Osteocyte (in vitro differentiated cells): ENCODE measurements at regions not wholly inside any gene's neighbourhood (a gene's known extent, or its start where the extent isn't known, plus 50 kb on each side); places are given as distances from the start of the nearest gene placed in this dataset.
"Not testable (repeated sequence)": the region's sequence is repeated elsewhere in the genome, so short reads cannot be mapped to it uniquely, and the experiment has no call there.

Source experiments
- DNase-seq: peaks from one replicate; pipeline ENCODE4 v3.0.0; 2021; ENCODE audit warnings: mixed read lengths; ENCODE audit not compliant: unreplicated experiment; ENCODE audit errors: extremely low spot score
- H3K27ac Mint-ChIP-seq: one replicate; pipeline ENCODE4 v1.8.0; 2021; ENCODE audit warnings: mild to moderate bottlenecking, mixed read lengths; ENCODE audit not compliant: unreplicated experiment
- H3K27me3 Mint-ChIP-seq: one replicate; pipeline ENCODE4 v1.8.0; 2021; ENCODE audit warnings: mixed read lengths; ENCODE audit not compliant: unreplicated experiment
- H3K36me3 Mint-ChIP-seq: one replicate; pipeline ENCODE4 v1.8.0; 2021; ENCODE audit warnings: mixed read lengths; ENCODE audit not compliant: unreplicated experiment
- H3K4me1 Mint-ChIP-seq: one replicate; pipeline ENCODE4 v1.8.0; 2021; ENCODE audit warnings: mixed read lengths; ENCODE audit not compliant: unreplicated experiment
- H3K4me3 Mint-ChIP-seq: one replicate; pipeline ENCODE4 v1.8.0; 2021; ENCODE audit warnings: mild to moderate bottlenecking, moderate library complexity, mixed read lengths; ENCODE audit not compliant: unreplicated experiment
- H3K9me3 Mint-ChIP-seq: one replicate; pipeline ENCODE4 v1.8.0; 2021; ENCODE audit warnings: mixed read lengths; ENCODE audit not compliant: unreplicated experiment
- TF ChIP-seq, protein P1 (sequence below): fragments of 200-600 bp; sonication (generic); IDR thresholded peaks from 2 replicates; pipeline ENCODE4 v1.5.0; 2021; ENCODE audit warnings: antibody characterized with exemption, mild to moderate bottlenecking, moderate library complexity

DNA sequence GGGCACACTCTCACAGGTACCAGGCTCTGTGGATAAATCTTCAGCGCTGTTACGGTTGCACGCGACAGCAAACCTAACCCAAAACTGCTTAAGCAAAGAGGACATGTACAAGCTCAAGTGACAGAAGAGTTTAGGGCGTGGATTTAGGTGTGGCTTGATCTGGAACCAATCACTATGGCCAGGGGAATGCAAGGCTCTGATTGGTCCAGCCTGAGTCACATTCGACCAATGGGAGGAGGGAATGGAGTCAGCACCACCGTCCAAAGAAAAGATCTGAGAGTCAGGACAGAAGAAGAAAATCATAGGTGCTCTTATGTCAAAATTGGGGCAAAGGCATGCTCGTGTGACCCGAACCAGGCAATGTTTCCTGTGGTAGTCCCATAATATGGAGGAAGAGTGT is 139.0 kb downstream of the TRIM43 start:
- H3K27ac Mint-ChIP-seq = no peak overlapping the region
- H3K4me3 Mint-ChIP-seq = no peak overlapping the region
- no peaks in the 10 kb centered on the region for H3K36me3 Mint-ChIP-seq
- DNase-seq = no peak
- no peaks in the 10 kb centered on the region for H3K4me1 Mint-ChIP-seq
- no peaks in the 10 kb centered on the region for H3K9me3 Mint-ChIP-seq
- peaks cover 38% of the 10 kb centered on the region for H3K27me3 Mint-ChIP-seq
- TF ChIP-seq, protein P1, sequence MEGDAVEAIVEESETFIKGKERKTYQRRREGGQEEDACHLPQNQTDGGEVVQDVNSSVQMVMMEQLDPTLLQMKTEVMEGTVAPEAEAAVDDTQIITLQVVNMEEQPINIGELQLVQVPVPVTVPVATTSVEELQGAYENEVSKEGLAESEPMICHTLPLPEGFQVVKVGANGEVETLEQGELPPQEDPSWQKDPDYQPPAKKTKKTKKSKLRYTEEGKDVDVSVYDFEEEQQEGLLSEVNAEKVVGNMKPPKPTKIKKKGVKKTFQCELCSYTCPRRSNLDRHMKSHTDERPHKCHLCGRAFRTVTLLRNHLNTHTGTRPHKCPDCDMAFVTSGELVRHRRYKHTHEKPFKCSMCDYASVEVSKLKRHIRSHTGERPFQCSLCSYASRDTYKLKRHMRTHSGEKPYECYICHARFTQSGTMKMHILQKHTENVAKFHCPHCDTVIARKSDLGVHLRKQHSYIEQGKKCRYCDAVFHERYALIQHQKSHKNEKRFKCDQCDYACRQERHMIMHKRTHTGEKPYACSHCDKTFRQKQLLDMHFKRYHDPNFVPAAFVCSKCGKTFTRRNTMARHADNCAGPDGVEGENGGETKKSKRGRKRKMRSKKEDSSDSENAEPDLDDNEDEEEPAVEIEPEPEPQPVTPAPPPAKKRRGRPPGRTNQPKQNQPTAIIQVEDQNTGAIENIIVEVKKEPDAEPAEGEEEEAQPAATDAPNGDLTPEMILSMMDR = no peak

DNA sequence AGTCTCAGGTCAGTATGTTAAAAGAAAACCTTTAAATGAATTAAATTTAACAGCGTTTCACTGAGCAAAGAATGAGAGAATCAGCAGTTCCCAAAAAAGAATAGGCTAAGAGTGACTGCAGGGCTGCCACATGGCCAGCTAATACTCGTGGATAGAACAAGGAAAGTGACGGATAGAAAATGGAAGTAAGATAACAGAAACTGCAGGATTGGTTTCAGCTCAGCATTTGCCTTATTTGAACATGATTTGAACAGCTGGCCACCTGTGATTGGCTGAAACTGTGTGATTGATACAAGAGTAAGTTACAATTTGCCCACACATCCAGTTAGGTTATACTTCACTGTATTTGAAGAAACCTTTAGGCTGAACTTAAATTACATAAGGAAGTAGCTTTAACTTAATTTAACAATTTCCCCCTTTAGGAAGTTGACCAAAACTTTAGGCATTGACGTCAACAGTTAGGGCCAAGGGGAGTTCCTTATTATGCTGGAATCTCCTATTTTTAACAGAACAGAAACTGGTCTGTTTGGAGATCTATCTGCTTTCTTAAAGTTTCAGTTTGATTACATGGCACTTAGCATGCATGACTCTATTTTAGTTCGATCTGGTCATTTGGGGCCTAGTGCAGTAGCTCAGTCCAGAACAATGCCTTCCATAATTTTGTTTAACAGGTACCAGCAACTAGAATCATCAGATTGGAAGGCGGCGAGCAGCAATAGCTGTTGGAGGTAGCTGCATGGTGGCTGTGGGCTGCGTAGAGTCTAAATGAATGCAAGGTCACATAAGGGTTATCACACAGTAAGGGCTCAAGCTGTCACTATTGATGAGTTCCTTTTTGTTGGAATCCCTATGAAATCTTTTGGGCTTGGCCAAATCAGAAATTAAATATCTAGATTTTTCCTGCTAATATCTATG is 143.4 kb downstream of the TRIM43 start:
- H3K36me3 Mint-ChIP-seq = no peaks in the 10 kb centered on the region
- H3K4me3 Mint-ChIP-seq = no peak overlapping the region
- H3K4me1 Mint-ChIP-seq = no peaks in the 10 kb centered on the region
- H3K9me3 Mint-ChIP-seq = no peaks in the 10 kb centered on the region
- TF ChIP-seq, protein P1 = no peak
- H3K27ac Mint-ChIP-seq = no peak overlapping the region
- no peak for DNase-seq
- H3K27me3 Mint-ChIP-seq = peaks cover 43% of the 10 kb centered on the region

DNA sequence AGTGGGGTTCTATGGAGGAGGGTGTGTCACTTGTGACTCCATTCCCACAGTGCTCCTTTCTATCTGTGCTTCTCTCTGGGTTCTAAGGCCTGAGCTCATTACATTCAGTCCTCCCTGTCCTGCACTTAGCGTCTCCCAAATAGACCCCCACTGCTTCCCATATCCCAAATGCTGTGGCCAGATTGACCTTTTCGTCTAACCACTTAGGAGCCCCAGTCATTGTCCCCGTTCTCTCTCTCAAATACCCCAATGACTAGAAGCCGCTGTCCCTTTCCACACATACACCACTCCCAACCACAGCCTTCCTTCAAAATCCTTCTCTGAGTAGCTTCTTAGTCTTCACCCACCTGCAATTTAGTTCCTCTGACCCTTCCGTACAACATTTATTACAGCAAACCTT is 146.5 kb downstream of the TRIM43 start:
- Mint-ChIP-seq H3K27me3 (peaks cover 33% of the 10 kb centered on the region), H3K4me3 (no peak overlapping the region), H3K36me3 (no peaks in the 10 kb centered on the region), H3K4me1 (no peaks in the 10 kb centered on the region), H3K9me3 (no peaks in the 10 kb centered on the region), H3K27ac (no peak overlapping the region)
- DNase-seq = no peak
- TF ChIP-seq, protein P1 = no peak

DNA sequence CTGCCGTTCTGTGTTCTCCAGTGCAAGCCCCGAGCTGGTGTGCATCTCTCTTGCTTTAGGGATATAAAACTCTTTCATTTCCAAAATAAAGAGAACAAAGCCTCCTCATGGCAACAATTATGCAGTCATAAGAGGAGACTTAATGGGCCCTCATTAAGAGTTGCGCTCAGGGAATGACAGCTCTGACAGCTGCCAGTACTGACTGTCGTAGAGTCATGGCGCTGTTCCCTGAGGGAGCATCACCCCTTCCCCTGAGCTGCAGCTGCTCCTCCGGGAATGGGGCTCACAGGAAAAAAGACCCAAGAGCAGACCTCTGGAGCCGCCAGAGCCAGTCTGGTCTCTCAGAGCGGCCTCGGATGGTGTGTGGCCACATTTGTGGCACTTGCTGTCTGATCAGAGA is 160.3 kb downstream of the TRIM43 start:
- not testable (repeated sequence) for H3K36me3 Mint-ChIP-seq, H3K4me1 Mint-ChIP-seq, DNase-seq, H3K27ac Mint-ChIP-seq, H3K4me3 Mint-ChIP-seq, H3K9me3 Mint-ChIP-seq
- H3K27me3 Mint-ChIP-seq = peaks cover 21% of the 10 kb centered on the region

DNA sequence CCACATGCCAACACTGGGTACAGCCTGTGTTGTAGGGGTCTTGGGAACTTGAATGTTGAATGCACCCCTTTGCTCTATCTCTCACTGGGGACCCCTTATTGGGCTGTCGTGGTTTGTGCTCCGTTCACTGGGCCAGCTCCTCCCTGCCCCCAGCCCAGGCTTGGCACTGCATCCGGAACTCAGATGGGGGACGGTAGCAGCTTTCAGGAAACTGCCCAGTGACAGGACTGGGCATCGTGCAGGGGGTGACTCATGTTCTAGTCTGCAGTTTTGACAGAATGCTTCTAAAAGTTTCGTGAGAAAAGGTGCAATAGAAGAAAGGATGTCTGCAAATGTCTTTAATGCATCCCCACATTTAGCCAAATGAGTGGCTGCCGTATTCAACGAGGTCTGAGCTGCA is 162.0 kb downstream of the TRIM43 start:
- H3K36me3 Mint-ChIP-seq, H3K4me3 Mint-ChIP-seq, H3K4me1 Mint-ChIP-seq, H3K27ac Mint-ChIP-seq, H3K9me3 Mint-ChIP-seq, DNase-seq: not testable (repeated sequence)
- peaks cover 20% of the 10 kb centered on the region for H3K27me3 Mint-ChIP-seq

DNA sequence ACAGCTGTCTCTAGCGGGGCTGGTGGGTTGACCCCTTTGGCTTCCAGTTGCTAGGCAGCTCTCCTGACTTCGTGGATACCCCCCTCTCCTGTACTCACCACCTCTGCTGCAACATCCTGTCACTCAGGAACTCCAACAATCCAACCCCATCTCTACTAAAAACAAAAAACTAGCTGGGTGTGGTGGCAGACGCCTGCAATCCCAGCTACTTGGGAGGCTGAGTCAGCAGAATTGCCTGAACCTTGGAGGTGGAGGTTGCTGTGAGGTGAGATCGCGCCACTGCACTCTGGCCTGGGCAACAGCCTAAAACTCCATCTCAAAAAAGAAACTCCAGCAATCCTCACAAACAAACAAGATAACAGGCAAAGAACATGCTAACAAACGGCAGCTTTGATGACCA is 162.4 kb downstream of the TRIM43 start:
- H3K4me1 Mint-ChIP-seq = not testable (repeated sequence)

DNA sequence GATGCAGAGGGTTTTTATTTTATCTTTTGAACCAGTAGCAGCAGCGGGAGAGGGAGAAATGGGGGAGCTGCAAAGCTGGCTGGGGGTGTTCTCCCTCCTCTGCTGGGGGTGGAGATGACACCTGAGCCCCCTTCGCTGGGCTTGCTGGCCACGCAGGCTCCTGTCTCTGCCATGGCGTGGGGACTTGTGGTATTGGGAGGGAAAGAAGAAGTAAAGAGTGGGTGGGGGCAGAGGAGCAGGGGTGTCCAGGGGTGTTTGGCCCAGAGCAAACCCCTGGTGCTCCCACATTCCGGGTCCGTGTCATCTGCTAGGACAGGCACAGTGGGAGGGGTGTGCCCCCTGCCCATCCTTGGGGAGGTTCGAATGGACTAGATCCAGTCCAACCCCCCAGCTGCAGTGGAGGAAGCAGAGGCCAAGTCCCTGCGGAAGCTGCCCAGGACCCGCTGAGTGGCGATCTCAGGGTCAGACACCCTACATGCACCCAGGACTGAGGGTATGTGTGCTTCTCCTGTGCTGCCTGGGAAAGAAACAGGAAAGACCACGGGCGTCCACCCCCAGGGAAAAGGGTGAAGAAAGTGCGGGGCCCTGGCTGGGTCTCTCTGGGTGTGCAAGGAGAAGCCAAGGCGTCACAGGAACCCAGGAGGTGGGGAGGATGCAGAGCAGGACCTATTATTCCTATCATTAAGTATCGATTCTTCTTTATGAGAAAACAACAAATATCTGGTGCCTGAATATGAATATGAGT is 163.2 kb downstream of the TRIM43 start:
- H3K27me3 Mint-ChIP-seq = peaks cover 17% of the 10 kb centered on the region
- H3K4me3 Mint-ChIP-seq, H3K36me3 Mint-ChIP-seq: not testable (repeated sequence)

More for the DNA sequence above, 162.4 kb downstream of the TRIM43 start:
- not testable (repeated sequence) for H3K4me3 Mint-ChIP-seq, H3K36me3 Mint-ChIP-seq, H3K27ac Mint-ChIP-seq, DNase-seq, H3K9me3 Mint-ChIP-seq
- H3K27me3 Mint-ChIP-seq = peaks cover 20% of the 10 kb centered on the region

DNA sequence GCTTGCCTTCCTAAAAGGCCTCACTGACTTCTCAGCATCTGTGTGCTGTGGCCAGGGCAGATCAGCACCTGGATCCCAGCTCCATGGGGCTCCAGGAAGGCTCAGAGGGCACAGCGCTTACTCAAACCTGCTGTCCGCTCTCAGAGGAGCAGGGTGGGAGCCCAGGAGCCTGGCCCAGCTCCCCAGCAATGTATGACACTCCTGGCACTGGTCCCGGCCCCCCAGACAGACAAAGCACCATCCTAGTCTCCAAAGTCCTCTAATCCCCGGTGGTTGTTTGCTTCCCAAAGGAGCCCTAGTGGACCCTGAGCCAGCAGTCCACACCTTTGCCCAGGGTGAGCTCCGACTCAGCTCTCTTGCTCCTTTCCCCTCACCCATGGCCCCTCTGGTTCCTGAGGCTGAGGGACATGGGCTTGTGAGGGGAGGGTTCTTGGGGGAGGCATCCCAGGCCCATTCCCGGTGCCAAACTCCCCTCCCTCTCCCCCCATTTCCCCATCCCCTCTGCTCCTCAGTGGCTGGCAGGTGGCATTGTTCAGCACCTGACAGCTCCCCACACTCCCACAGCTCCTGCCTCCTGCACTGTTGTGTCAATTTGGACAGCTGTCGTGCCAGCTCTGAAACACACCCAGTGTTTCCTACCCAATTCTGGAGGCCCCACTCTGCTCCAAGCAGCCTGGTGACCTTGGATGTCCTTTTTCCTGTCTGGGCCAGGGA is 164.3 kb downstream of the TRIM43 start:
- not testable (repeated sequence) for H3K36me3 Mint-ChIP-seq, H3K4me1 Mint-ChIP-seq, H3K27ac Mint-ChIP-seq, H3K4me3 Mint-ChIP-seq, DNase-seq, H3K9me3 Mint-ChIP-seq
- H3K27me3 Mint-ChIP-seq = peaks cover 15% of the 10 kb centered on the region

More for the DNA sequence above, 163.2 kb downstream of the TRIM43 start:
- H3K9me3 Mint-ChIP-seq, DNase-seq, H3K27ac Mint-ChIP-seq, H3K4me1 Mint-ChIP-seq: not testable (repeated sequence)
